ENCODE measurements at regions not wholly inside any gene's neighbourhood (a gene's known extent, or its start where the extent isn't known, plus 50 kb on each side); places are given as distances from the start of the nearest gene placed in this dataset.

- TF ChIP-seq CTCF (IDR thresholded peaks at IDR 0.05; ENCODE audit: low read depth, low read length) (no peak), EZH2phosphoT487 (IDR thresholded peaks at IDR 0.05; ENCODE audit: low read depth) (no peak)
Observed at GRCh38 chr7:70893971-70894715, 237.8 kb upstream of the GALNT17 start.
